ENCODE measurements at regions not wholly inside any gene's neighbourhood (a gene's known extent, or its start where the extent isn't known, plus 50 kb on each side); places are given as distances from the start of the nearest gene placed in this dataset.
"Not testable (repeated sequence)": the region's sequence is repeated elsewhere in the genome, so short reads cannot be mapped to it uniquely, and the experiment has no call there.

- Histone ChIP-seq H3F3A (ENCODE audit: control insufficient read depth, insufficient read depth) (no peaks in the 10 kb centered on the region), H3K4me3 (ENCODE audit: low read length) (no peak overlapping the region), H3K9me3 (ENCODE audit: control insufficient read depth, insufficient read depth, low read length) (peaks cover 9% of the 10 kb centered on the region; the same call in 1 of the 2 replicates), H4K20me1 (ENCODE audit: control insufficient read depth, insufficient read depth, low read depth, low read length) (no peaks in the 10 kb centered on the region), H3K79me2 (ENCODE audit: control insufficient read depth, low read length) (no peaks in the 10 kb centered on the region), H3K4me2 (ENCODE audit: low read length) (no peak overlapping the region), H3K4me1 (ENCODE audit: control insufficient read depth, low read length) (no peaks in the 10 kb centered on the region), H3K9me2 (replicated peaks; ENCODE audit: control insufficient read depth, low read length) (no peaks in the 10 kb centered on the region), H3K36me3 (ENCODE audit: control insufficient read depth, low read length) (no peaks in the 10 kb centered on the region), H3K27me3 (ENCODE audit: control insufficient read depth, low read length) (no peaks in the 10 kb centered on the region), H3K27ac (ENCODE audit: low read depth, low read length) (no peak overlapping the region)
- TF ChIP-seq, protein P1, sequence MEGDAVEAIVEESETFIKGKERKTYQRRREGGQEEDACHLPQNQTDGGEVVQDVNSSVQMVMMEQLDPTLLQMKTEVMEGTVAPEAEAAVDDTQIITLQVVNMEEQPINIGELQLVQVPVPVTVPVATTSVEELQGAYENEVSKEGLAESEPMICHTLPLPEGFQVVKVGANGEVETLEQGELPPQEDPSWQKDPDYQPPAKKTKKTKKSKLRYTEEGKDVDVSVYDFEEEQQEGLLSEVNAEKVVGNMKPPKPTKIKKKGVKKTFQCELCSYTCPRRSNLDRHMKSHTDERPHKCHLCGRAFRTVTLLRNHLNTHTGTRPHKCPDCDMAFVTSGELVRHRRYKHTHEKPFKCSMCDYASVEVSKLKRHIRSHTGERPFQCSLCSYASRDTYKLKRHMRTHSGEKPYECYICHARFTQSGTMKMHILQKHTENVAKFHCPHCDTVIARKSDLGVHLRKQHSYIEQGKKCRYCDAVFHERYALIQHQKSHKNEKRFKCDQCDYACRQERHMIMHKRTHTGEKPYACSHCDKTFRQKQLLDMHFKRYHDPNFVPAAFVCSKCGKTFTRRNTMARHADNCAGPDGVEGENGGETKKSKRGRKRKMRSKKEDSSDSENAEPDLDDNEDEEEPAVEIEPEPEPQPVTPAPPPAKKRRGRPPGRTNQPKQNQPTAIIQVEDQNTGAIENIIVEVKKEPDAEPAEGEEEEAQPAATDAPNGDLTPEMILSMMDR (IDR thresholded peaks at IDR 0.05; ENCODE audit: low read depth, low read length, poor library complexity, severe bottlenecking): no peak
- TF ChIP-seq EZH2phosphoT487 (IDR thresholded peaks at IDR 0.05; ENCODE audit: borderline replicate concordance, low read length): no peak
Observed at GRCh38 chr19:22502766-22503165, 80.6 kb upstream of the ZNF98 start.

GRCh38 chr19:22498831-22499430 is 76.8 kb upstream of the ZNF98 start:
- H3F3A ChIP-seq (ENCODE audit: control insufficient read depth, insufficient read depth); H3K4me1 ChIP-seq (ENCODE audit: control insufficient read depth, low read length); H3K27me3 ChIP-seq (ENCODE audit: control insufficient read depth, low read length); H3K27ac ChIP-seq (ENCODE audit: low read depth, low read length); H4K20me1 ChIP-seq (ENCODE audit: control insufficient read depth, insufficient read depth, low read depth, low read length); H3K4me2 ChIP-seq (ENCODE audit: low read length); H3K9me2 ChIP-seq (replicated peaks; ENCODE audit: control insufficient read depth, low read length); H3K36me3 ChIP-seq (ENCODE audit: control insufficient read depth, low read length); H3K4me3 ChIP-seq (ENCODE audit: low read length); H3K79me2 ChIP-seq (ENCODE audit: control insufficient read depth, low read length): not testable (repeated sequence)
- peaks cover 11% of the 10 kb centered on the region; the same call in 1 of the 2 replicates for H3K9me3 ChIP-seq (ENCODE audit: control insufficient read depth, insufficient read depth, low read length)

DNA sequence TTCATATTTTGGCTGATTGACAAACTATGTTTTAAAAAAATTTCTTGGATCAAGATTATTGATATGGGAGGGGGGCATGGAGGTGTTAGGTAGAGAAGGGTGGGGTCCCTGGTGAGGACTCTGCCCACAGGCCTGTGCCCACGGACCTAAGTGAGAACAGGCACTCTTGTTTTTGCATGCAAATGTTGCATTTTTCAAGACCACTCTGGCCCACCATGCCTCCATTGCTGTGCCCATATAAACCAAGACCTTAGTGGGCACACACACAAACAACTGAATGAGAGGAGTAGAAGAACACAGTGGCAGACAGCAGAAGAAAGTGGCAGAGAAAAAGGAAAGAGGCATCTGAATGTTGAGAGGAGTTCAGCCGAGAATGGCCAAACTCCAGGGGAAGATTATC is 69.6 kb upstream of the ZNF98 start:
- no peaks in the 10 kb centered on the region for H3K36me3 ChIP-seq (ENCODE audit: control insufficient read depth, low read length)
- no peaks in the 10 kb centered on the region for H3K4me1 ChIP-seq (ENCODE audit: control insufficient read depth, low read length)
- TF ChIP-seq EZH2phosphoT487 (IDR thresholded peaks at IDR 0.05; ENCODE audit: borderline replicate concordance, low read length): no peak
- TF ChIP-seq, protein P1 (IDR thresholded peaks at IDR 0.05; ENCODE audit: low read depth, low read length, poor library complexity, severe bottlenecking): no peak
- H3K27me3 ChIP-seq (ENCODE audit: control insufficient read depth, low read length): no peaks in the 10 kb centered on the region
- H3K79me2 ChIP-seq (ENCODE audit: control insufficient read depth, low read length): no peaks in the 10 kb centered on the region
- peaks cover 6% of the 10 kb centered on the region; the same call in 1 of the 2 replicates for H3K9me3 ChIP-seq (ENCODE audit: control insufficient read depth, insufficient read depth, low read length)
- H3K9me2 ChIP-seq (replicated peaks; ENCODE audit: control insufficient read depth, low read length): no peaks in the 10 kb centered on the region
- no peak overlapping the region for H3K4me3 ChIP-seq (ENCODE audit: low read length)
- H3K27ac ChIP-seq (ENCODE audit: low read depth, low read length): no peak overlapping the region
- H4K20me1 ChIP-seq (ENCODE audit: control insufficient read depth, insufficient read depth, low read depth, low read length): no peaks in the 10 kb centered on the region
- H3K4me2 ChIP-seq (ENCODE audit: low read length): no peak overlapping the region
- no peaks in the 10 kb centered on the region for H3F3A ChIP-seq (ENCODE audit: control insufficient read depth, insufficient read depth)

GRCh38 chr19:22483514-22483913 is 61.4 kb upstream of the ZNF98 start:
- H3K79me2 ChIP-seq (ENCODE audit: control insufficient read depth, low read length); H3K27me3 ChIP-seq (ENCODE audit: control insufficient read depth, low read length); H3K36me3 ChIP-seq (ENCODE audit: control insufficient read depth, low read length); H3F3A ChIP-seq (ENCODE audit: control insufficient read depth, insufficient read depth); H3K4me1 ChIP-seq (ENCODE audit: control insufficient read depth, low read length); H3K27ac ChIP-seq (ENCODE audit: low read depth, low read length); H3K9me2 ChIP-seq (replicated peaks; ENCODE audit: control insufficient read depth, low read length); H3K4me3 ChIP-seq (ENCODE audit: low read length); H3K4me2 ChIP-seq (ENCODE audit: low read length); H4K20me1 ChIP-seq (ENCODE audit: control insufficient read depth, insufficient read depth, low read depth, low read length): not testable (repeated sequence)
- peaks cover 11% of the 10 kb centered on the region; the same call in 1 of the 2 replicates for H3K9me3 ChIP-seq (ENCODE audit: control insufficient read depth, insufficient read depth, low read length)
